Liver (tissue), 8 donors: ENCODE measurements at regions not wholly inside any gene's neighbourhood (a gene's known extent, or its start where the extent isn't known, plus 50 kb on each side); places are given as distances from the start of the nearest gene placed in this dataset.

Experiments
- DNase-seq: peaks from one replicate; pipeline ENCODE4 v3.0.0-alpha.2; 2017; ENCODE audit warnings: low spot score
- H3K27ac ChIP-seq, 2 donors: one replicate each; pipeline ENCODE4 v1.7.0; 2013; ENCODE audit warnings: inconsistent platforms in 2 of 2, low read length in 2 of 2, control low read depth in 1 of 2, low read depth in 1 of 2, mild to moderate bottlenecking in 1 of 2
- H3K27me3 ChIP-seq, 4 donors: one replicate each; pipeline versions ENCODE4 v1.6.1 to v1.7.0; 2013; ENCODE audit warnings: low read length in 3 of 4, inconsistent platforms in 1 of 4, mild to moderate bottlenecking in 1 of 4, moderate library complexity in 1 of 4; ENCODE audit not compliant: control insufficient read depth in 4 of 4, insufficient read depth in 4 of 4
- H3K36me3 ChIP-seq, 4 donors: one replicate each; pipeline versions ENCODE4 v1.6.1 to v1.7.0; 2013; ENCODE audit warnings: low read length in 3 of 4, mild to moderate bottlenecking in 3 of 4, low read depth in 1 of 4, moderate library complexity in 1 of 4; ENCODE audit not compliant: control insufficient read depth in 4 of 4, insufficient read depth in 3 of 4
- H3K4me1 ChIP-seq, 4 donors: one replicate each; pipeline versions ENCODE4 v1.6.1 to v1.7.0; 2013; ENCODE audit warnings: low read length in 3 of 4, mild to moderate bottlenecking in 3 of 4, moderate library complexity in 1 of 4; ENCODE audit not compliant: control insufficient read depth in 4 of 4, insufficient read depth in 4 of 4
- H3K4me3 ChIP-seq, 3 donors: one replicate each; pipeline versions ENCODE4 v1.6.1 to v1.7.0; 2013; ENCODE audit warnings: low read length in 3 of 3, control low read depth in 1 of 3, low read depth in 1 of 3, mild to moderate bottlenecking in 1 of 3
- H3K9ac ChIP-seq, 2 donors: one replicate each; pipeline ENCODE4 v1.7.0; 2013; ENCODE audit warnings: low read length in 2 of 2, mild to moderate bottlenecking in 2 of 2, moderate library complexity in 2 of 2, control low read depth in 1 of 2, low read depth in 1 of 2
- H3K9me3 ChIP-seq, 4 donors: one replicate each; pipeline versions ENCODE4 v1.6.1 to v1.7.0; 2013; ENCODE audit warnings: low read length in 3 of 4; ENCODE audit not compliant: control insufficient read depth in 4 of 4
- ATF3 ChIP-seq: IDR thresholded peaks from 2 replicates; pipeline ENCODE4 v1.6.1; 2016; ENCODE audit warnings: antibody characterized with exemption
- CTCF ChIP-seq: fragments of 150-350 bp; IDR thresholded peaks from 2 replicates; pipeline ENCODE4 v1.5.1; 2017; ENCODE audit warnings: improper control_type of control experiment, low read depth, low read length; ENCODE audit not compliant: missing input control
- EGR1 ChIP-seq, 2 donors: IDR thresholded peaks; 2 replicates each; pipeline ENCODE4 v1.6.1; 2016 to 2018; ENCODE audit warnings: antibody characterized with exemption in 2 of 2, low read depth in 2 of 2
- FOXA1 ChIP-seq: IDR thresholded peaks from 2 replicates; pipeline ENCODE4 v1.6.1; 2016; ENCODE audit warnings: antibody characterized with exemption
- FOXA2 ChIP-seq: IDR thresholded peaks from 2 replicates; pipeline ENCODE4 v1.6.1; 2016; ENCODE audit warnings: antibody characterized with exemption
- GABPA ChIP-seq, 2 donors: IDR thresholded peaks in 1 of 2; conservative IDR thresholded peaks in 1 of 2; 2 replicates each; pipeline ENCODE4 v1.6.1; 2016; ENCODE audit warnings: antibody characterized with exemption in 2 of 2, mild to moderate bottlenecking in 1 of 2, moderate library complexity in 1 of 2
- HNF4A ChIP-seq, 2 donors: conservative IDR thresholded peaks; 2 replicates each; pipeline ENCODE4 v1.6.1; 2016; ENCODE audit warnings: antibody characterized with exemption in 2 of 2, mild to moderate bottlenecking in 2 of 2
- HNF4G ChIP-seq: IDR thresholded peaks from 2 replicates; pipeline ENCODE4 v1.6.1; 2016; ENCODE audit warnings: antibody characterized with exemption
- JUND ChIP-seq, 2 donors: IDR thresholded peaks; 2 replicates each; pipeline ENCODE4 v1.6.1; 2016; ENCODE audit warnings: antibody characterized with exemption in 2 of 2
- MAX ChIP-seq: IDR thresholded peaks from 2 replicates; pipeline ENCODE4 v1.6.1; 2016; ENCODE audit warnings: antibody characterized with exemption
- NR2F2 ChIP-seq: IDR thresholded peaks from 2 replicates; pipeline ENCODE4 v1.6.1; 2016; ENCODE audit warnings: antibody characterized with exemption
- RAD21 ChIP-seq, 2 donors: IDR thresholded peaks; 2 replicates each; pipeline ENCODE4 v1.6.1; 2016; ENCODE audit warnings: antibody characterized with exemption in 2 of 2, mild to moderate bottlenecking in 2 of 2
- REST ChIP-seq: IDR thresholded peaks from 2 replicates; pipeline ENCODE4 v1.6.1; 2016; ENCODE audit warnings: antibody characterized with exemption, mild to moderate bottlenecking
- RXRA ChIP-seq, 2 donors: IDR thresholded peaks; 2 replicates each; pipeline ENCODE4 v1.6.1; 2017 to 2018; ENCODE audit warnings: antibody characterized with exemption in 2 of 2, mild to moderate bottlenecking in 1 of 2
- SP1 ChIP-seq: IDR thresholded peaks from 2 replicates; pipeline ENCODE4 v1.6.1; 2018; ENCODE audit warnings: antibody characterized with exemption, mild to moderate bottlenecking
- TAF1 ChIP-seq: conservative IDR thresholded peaks from 2 replicates; pipeline ENCODE4 v1.6.1; 2016; ENCODE audit warnings: antibody characterized with exemption, mild to moderate bottlenecking
- YY1 ChIP-seq: IDR thresholded peaks from 2 replicates; pipeline ENCODE4 v1.6.1; 2016; ENCODE audit warnings: antibody characterized with exemption, mild to moderate bottlenecking
- ZBTB33 ChIP-seq: IDR thresholded peaks from 2 replicates; pipeline ENCODE4 v1.6.1; 2016; ENCODE audit warnings: antibody characterized with exemption
- WGBS: extraction: QIAGEN DNeasy Blood & Tissue Kit; methylation state at CpG from one replicate; pipeline ENCODE4 v1.1.7; 2013; 5-methylcytosine and 5-hydroxymethylcytosine counted together
- donor health status: healthy.
- donor health status: healthy.
- donor health status: healthy.
- donor health status: healthy.
- donor health status: healthy.

GRCh38 chr12:41907021-41907420 lies 237.7 kb downstream of the GXYLT1 start:
- H3K27me3 ChIP-seq: no peaks in the 10 kb centered on the region
- 76% methylated on average over 10 of the region's 10 CpGs for WGBS
- no peaks in the 10 kb centered on the region for H3K9me3 ChIP-seq
- H3K4me1 ChIP-seq: no peaks in the 10 kb centered on the region
- no peak overlapping the region for H3K4me3 ChIP-seq
- TF ChIP-seq EGR1 (IDR thresholded peaks at IDR 0.05; ENCODE audit: low read depth in 2 of 2) (no peak), ZBTB33 (no peak), ATF3 (no peak), MAX (no peak), HNF4G (no peak), FOXA2 (no peak), YY1 (no peak), HNF4A (conservative IDR thresholded peaks at IDR 0.05) (no peak), RAD21 (IDR thresholded peaks at IDR 0.05) (no peak), GABPA (IDR thresholded peaks at IDR 0.05 in 1 of 2, conservative IDR thresholded peaks at IDR 0.05 in 1 of 2) (no peak), TAF1 (no peak), JUND (IDR thresholded peaks at IDR 0.05) (no peak), REST (no peak), FOXA1 (no peak), RXRA (IDR thresholded peaks at IDR 0.05) (no peak), NR2F2 (no peak), CTCF (no peak), SP1 (no peak)
- H3K9ac ChIP-seq: no peak overlapping the region
- no peaks in the 10 kb centered on the region for H3K36me3 ChIP-seq
- no peak overlapping the region for H3K27ac ChIP-seq
- DNase-seq: no peak
